Activated T-cell treated with anti-CD3 and anti-CD28 coated beads, Interleukin-2, amount 50 U/mL, for 72 hours (primary cell): ENCODE measurements at regions not wholly inside any gene's neighbourhood (a gene's known extent, or its start where the extent isn't known, plus 50 kb on each side); places are given as distances from the start of the nearest gene placed in this dataset.

Experiments
- ATAC-seq, 2 donors: fragments of 150-1000 bp; cut with Tn5 transposase; replicated peaks in 1 of 2; 2 replicates each; pipeline ENCODE4 v1.10.0; 2021; ENCODE audit warnings: moderate library complexity in 2 of 2, mild to moderate bottlenecking in 1 of 2
- DNase-seq, 2 donors: peaks; one replicate each; pipeline ENCODE4 v3.0.0; 2021 to 2022; ENCODE audit warnings: mixed read lengths in 1 of 2
- H3K27ac Mint-ChIP-seq: one replicate; pipeline ENCODE4 v1.8.0; 2022; ENCODE audit warnings: mild to moderate bottlenecking, moderate library complexity, mixed read lengths
- H3K27me3 Mint-ChIP-seq: one replicate; pipeline ENCODE4 v1.8.0; 2022; ENCODE audit warnings: low read depth, mixed read lengths
- H3K36me3 Mint-ChIP-seq, 2 donors: one replicate each; pipeline ENCODE4 v1.8.0; 2022; ENCODE audit warnings: mixed read lengths in 2 of 2, mild to moderate bottlenecking in 1 of 2; ENCODE audit not compliant: insufficient read depth in 2 of 2
- H3K4me1 Mint-ChIP-seq: one replicate; pipeline ENCODE4 v1.8.0; 2022; ENCODE audit warnings: low read depth, mixed read lengths
- H3K4me3 Mint-ChIP-seq, 2 donors: one replicate each; pipeline ENCODE4 v1.8.0; 2022; ENCODE audit warnings: mild to moderate bottlenecking in 2 of 2, mixed read lengths in 2 of 2, moderate library complexity in 2 of 2
- H3K9me3 Mint-ChIP-seq, 2 donors: one replicate each; pipeline ENCODE4 v1.8.0; 2022; ENCODE audit warnings: mixed read lengths in 2 of 2

DNA sequence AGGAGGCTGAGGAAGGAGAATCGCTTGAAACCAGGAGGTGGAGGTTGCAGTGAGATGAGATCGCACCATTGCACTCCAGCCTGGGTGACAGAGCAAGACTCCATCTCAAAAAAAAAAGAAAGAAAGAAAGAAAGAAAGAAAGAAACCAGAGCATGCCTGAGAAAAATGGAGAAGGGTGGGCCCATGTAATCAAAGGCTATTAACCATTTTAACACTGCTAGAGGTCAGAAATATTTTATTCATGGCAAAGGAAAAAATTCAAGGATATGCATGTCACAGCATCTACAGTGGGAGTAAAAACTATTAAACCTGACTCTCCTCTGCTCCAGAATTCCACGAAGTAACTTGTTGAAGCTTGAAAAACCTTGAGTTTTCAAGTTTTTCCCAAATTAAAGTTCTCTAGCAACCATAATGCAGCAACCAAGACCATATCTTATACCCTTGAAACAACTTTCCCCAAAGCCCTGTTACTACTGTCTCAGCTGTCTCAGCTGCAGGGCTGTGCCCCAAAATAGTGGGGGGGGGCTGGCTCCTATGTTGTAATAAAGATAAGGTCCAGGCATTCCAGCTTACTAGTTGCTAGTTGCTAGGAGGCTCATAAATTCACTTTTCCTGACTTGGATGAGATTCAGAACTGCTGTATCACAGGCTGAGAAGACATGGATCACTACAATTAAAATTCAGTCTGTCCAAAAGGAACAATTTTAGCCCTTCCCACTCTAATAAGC, 112.9 kb upstream of the SOD1 start:
- no peak for ATAC-seq
- H3K4me1 Mint-ChIP-seq = peaks cover 6% of the 10 kb centered on the region
- no peak overlapping the region for H3K27ac Mint-ChIP-seq
- DNase-seq = no peak
- no peaks in the 10 kb centered on the region for H3K36me3 Mint-ChIP-seq
- no peak overlapping the region for H3K4me3 Mint-ChIP-seq
- H3K9me3 Mint-ChIP-seq = no peaks in the 10 kb centered on the region
- peaks cover 3% of the 10 kb centered on the region for H3K27me3 Mint-ChIP-seq

DNA sequence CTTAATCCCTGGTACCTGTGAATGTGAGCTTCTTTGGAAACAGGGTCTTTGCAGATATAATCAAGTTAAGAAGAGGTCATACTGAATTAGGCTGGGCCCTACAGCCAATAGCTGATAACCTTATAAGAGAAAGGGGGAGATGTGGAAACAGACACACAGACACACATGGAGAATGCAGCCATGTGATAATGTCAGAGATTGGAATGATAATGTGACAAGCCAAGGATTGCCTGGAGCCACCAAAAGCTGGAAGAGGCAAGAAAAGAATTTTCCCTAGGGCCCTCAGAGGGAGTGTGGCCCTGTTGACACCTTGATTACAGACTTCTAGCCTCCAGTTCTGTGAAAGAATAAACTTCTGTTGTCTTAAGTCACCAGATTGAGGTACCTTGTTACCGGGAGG, 114.5 kb upstream of the SOD1 start:
- Mint-ChIP-seq H3K4me1 (peaks cover 6% of the 10 kb centered on the region), H3K27me3 (no peaks in the 10 kb centered on the region), H3K27ac (no peak overlapping the region), H3K9me3 (no peaks in the 10 kb centered on the region), H3K36me3 (no peaks in the 10 kb centered on the region), H3K4me3 (no peak overlapping the region)
- no peak for ATAC-seq
- DNase-seq = no peak

DNA sequence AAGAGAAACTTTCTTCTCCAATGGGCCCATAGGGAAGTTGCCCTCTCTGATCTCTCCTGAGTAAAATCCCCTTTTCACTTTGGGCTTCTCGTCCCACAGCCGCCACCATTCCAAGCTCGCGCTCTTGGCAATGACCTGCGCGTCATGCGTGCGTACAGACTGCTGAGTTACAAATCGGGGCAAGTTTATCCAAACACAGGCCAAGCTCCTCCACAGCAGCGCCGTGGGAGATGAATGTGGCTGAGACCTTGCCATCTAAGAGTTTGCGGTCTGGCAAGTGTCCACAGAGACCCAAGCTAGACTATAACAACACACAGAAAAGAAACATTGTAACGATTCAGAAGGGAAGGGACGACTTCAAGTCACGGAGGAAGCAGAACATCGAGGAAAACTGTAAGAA, 116.3 kb upstream of the SOD1 start:
- H3K4me1 Mint-ChIP-seq = no peaks in the 10 kb centered on the region
- ATAC-seq = no peak
- H3K36me3 Mint-ChIP-seq = no peaks in the 10 kb centered on the region
- DNase-seq = no peak
- no peak overlapping the region for H3K4me3 Mint-ChIP-seq
- no peak overlapping the region for H3K27ac Mint-ChIP-seq
- H3K27me3 Mint-ChIP-seq = no peaks in the 10 kb centered on the region
- H3K9me3 Mint-ChIP-seq = no peaks in the 10 kb centered on the region

DNA sequence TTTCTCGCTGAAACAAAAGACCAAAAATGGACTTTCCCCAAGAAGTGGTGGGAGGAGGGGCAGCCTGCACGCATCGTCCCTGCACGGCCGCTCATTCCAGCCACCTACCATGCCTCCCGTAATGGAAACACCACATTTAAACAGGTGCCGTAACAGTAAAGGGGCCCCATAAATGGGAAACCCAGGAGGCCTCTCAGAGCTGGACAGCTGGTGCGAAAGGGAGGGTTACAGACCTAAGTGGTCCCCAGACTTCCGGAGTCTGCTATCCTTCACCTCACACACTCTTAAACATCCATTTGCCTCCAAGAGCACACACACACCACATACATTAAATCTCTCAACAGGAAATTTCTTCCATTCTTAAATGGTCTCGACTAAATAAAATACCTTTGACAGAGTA, 120.7 kb upstream of the SOD1 start:
- no peak for DNase-seq
- no peaks in the 10 kb centered on the region for H3K4me1 Mint-ChIP-seq
- H3K36me3 Mint-ChIP-seq = no peaks in the 10 kb centered on the region
- H3K27me3 Mint-ChIP-seq = no peaks in the 10 kb centered on the region
- H3K9me3 Mint-ChIP-seq = no peaks in the 10 kb centered on the region
- no peak overlapping the region for H3K4me3 Mint-ChIP-seq
- ATAC-seq = no peak
- H3K27ac Mint-ChIP-seq = no peak overlapping the region

DNA sequence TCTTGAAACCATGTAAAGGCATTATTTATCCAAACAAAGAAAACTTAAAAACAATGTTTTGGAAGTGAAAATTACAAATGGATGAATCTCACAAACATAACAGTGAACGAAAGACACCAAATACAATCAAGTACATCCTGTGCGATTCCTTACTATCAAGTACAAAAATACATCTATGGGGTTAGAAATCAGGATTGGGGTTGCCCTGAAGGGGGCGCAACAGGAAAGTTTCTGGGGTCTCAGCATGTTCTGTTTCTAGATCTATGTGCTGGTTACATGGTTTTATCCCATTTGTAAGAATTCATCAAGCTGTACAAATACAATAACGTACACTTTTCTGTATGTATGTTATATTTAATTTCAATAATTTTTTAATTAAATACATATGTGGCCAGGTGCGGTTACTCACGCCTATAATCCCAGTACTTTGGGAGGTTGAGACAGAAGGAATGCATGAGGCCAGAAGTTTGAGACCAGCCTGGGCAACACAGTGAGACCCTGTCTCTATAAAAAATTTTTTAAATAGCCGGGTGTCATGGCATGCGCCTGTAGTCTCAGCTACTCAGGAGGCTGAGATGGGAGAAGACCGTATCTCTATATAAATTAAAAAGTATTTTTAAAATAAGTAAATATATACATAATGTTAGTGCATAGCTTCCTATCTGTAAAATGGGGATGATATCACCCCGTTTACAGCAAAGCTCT, 121.5 kb upstream of the SOD1 start:
- Mint-ChIP-seq H3K4me1 (no peaks in the 10 kb centered on the region), H3K9me3 (no peaks in the 10 kb centered on the region), H3K27ac (no peak overlapping the region), H3K36me3 (no peaks in the 10 kb centered on the region), H3K4me3 (no peak overlapping the region), H3K27me3 (no peaks in the 10 kb centered on the region)
- no peak for ATAC-seq
- DNase-seq = peak in 1 of 2 donors; percentile 30

DNA sequence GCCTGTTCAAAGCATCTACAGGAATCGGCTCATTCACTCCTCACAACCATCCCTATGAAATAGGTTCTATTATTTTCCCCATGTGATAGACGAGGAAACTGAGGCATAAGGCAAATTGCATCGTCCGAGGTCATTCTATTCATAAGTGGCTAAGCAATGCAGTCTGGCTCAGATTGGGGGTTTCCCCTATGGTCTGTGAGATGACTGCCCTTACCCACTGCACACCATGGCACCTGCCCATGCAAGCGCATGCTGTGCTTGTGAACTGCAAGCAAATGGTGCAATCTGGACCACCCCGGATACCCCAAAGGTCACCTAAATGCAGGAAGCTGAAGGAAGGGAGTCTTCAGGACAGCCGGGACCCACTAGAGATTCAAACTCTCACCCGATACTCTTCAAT, 123.4 kb upstream of the SOD1 start:
- Mint-ChIP-seq H3K9me3 (no peaks in the 10 kb centered on the region), H3K4me3 (no peak overlapping the region)
- no peak for ATAC-seq

DNA sequence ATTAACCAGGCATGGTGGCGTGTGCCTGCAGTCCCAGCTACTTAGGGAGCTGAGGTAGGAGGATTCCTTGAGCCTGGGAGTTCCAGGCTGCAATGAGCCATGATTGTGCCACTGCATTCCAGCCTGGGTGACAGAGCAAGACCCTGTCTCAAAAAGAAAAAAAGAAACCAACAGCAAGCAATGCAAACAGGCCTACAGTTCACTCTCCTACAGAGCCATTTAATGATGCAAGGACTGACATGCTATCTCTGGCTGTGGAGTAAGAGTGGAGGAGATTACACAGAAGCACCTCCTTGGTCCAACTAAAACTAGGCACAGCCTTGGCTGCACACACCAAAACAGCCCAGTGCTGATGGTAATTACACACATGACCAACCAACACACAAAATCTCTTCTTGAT, 127.5 kb upstream of the SOD1 start:
- no peaks in the 10 kb centered on the region for H3K27me3 Mint-ChIP-seq
- H3K36me3 Mint-ChIP-seq = no peaks in the 10 kb centered on the region
- H3K4me3 Mint-ChIP-seq = no peak overlapping the region
- H3K4me1 Mint-ChIP-seq = peaks cover 16% of the 10 kb centered on the region
- H3K27ac Mint-ChIP-seq = no peak overlapping the region
- no peak for ATAC-seq
- no peaks in the 10 kb centered on the region for H3K9me3 Mint-ChIP-seq
- DNase-seq = no peak

More for the DNA sequence above, 123.4 kb upstream of the SOD1 start:
- Mint-ChIP-seq H3K4me1 (no peaks in the 10 kb centered on the region), H3K27me3 (no peaks in the 10 kb centered on the region), H3K27ac (no peak overlapping the region), H3K36me3 (no peaks in the 10 kb centered on the region)
- DNase-seq = no peak

DNA sequence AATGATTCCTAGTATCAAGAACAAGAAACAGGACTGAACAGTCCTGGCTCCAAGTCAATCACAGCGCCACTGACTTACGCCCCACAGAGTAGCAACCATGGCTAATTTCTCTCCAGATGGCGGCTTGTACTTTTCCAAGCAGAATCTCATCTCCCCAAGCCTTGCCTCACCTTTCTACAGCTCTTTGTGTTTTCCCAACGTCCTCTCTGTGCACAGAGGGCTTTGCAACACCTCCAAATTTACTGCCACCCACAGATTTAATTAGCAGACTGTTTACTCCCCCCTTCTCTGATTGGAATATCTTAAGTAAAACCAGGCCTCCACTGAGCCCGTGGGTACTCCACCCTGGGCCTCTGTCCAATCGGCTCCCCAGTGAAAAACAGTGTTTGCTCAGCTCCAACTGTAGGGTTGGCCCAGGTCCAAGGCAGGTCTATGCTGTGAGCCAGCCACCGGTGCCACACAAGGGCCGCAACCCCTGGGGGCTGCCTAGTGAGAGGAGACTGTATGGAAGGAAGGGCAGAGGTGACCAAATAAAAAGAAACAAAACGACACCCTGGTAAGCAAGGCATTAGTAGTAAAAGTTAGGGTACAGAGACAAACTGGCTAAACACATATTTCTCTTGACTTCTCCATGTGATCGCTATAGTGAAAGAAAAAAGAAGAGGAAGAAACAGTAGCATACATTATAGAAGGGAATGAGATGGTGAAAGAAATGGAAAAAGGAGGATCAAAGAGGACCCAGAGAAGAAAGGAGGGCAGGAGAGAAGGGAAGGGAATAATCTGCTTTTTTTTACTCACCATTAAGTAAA, 128.4 kb upstream of the SOD1 start:
- Mint-ChIP-seq H3K4me3 (no peak overlapping the region), H3K27me3 (no peaks in the 10 kb centered on the region), H3K4me1 (peaks cover 20% of the 10 kb centered on the region), H3K27ac (no peak overlapping the region), H3K9me3 (no peaks in the 10 kb centered on the region), H3K36me3 (no peaks in the 10 kb centered on the region)
- DNase-seq (no peak), ATAC-seq (no peak)

DNA sequence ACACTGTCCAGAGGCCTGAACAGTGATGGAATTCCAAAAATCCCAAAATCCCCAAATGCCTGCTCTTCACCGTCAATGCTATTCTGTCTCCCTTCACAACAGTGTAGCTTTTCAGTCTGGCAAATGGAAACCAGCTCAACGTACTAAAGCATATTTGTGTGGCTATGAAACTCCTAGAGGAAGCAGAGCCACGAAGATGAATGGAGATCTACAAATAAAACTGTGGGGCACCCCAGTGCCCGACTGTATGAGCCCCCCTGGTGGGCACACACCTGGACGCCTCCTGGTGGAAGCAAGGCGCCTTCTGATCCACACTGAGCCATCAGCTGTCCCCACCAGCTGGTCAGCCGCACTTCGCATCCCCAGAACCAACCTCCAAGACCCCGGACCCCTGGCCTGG, 129.1 kb upstream of the SOD1 start:
- Mint-ChIP-seq H3K9me3 (no peaks in the 10 kb centered on the region), H3K4me1 (peaks cover 23% of the 10 kb centered on the region), H3K27me3 (no peaks in the 10 kb centered on the region), H3K36me3 (no peaks in the 10 kb centered on the region), H3K4me3 (no peak overlapping the region), H3K27ac (no peak overlapping the region)
- ATAC-seq (no peak), DNase-seq (no peak)

DNA sequence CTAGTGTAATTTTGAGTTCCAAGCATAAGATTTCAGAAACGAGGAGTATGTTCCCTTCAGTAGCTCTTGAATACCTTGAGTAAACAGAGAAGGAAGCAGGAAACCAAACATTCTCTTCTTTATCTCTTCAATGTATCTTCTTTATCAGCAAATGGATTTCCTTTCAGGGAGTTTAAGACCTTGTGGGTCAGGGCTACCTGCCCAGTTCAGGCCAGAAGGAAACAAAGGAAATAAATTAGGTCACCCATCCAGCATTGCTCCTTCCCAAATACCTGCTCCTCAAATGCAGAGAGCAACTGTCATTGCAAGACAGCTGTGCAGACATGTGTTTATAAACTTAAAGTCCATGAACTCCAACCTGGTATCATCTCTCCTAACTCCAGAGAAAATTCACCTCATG, 130.1 kb upstream of the SOD1 start:
- H3K27me3 Mint-ChIP-seq = no peaks in the 10 kb centered on the region
- H3K27ac Mint-ChIP-seq = no peak overlapping the region
- ATAC-seq = no peak
- no peak for DNase-seq
- H3K36me3 Mint-ChIP-seq = no peaks in the 10 kb centered on the region
- no peaks in the 10 kb centered on the region for H3K9me3 Mint-ChIP-seq
- H3K4me1 Mint-ChIP-seq = peaks cover 23% of the 10 kb centered on the region
- no peak overlapping the region for H3K4me3 Mint-ChIP-seq

DNA sequence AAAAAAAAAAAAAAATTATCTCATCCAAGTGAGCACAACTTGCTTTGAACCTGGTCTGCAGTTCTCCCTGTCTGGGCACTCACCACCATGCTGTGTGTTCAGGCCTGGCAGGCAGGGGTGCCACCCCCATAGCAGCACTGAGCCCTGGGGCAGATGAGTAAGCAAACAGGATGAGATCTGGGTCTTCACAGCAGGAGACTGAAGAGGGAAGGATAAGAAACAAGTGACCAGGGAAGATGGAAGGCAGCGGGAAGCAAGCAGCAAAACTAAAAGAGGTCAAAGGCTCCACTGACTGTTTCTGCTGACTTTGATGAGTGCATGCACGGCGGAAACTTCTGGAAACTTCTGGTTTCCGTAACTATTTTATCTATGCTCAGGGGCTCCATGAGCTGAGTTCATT, 133.5 kb upstream of the SOD1 start:
- ATAC-seq = no peak
- no peak overlapping the region for H3K27ac Mint-ChIP-seq

DNA sequence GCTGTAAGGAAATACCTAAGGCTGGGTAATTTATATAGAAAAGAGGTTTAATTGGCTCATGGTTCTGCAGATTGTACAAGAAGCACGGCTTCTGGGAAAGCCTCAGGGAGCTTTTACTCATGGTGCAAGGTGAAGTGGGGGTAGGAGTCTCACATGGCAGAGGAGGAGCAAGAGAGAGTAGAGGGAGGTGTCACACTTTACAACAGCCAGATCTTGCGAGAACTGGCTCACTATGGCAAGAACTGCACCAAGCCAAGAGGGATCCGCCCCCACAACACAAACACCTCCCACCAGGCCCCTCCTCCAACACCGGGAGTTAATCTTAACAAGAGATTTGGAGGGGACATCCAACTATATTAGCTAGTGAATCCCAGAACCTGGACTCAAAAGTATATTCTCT, 135.4 kb upstream of the SOD1 start:
- Mint-ChIP-seq H3K4me3 (no peak overlapping the region), H3K9me3 (no peaks in the 10 kb centered on the region), H3K27ac (no peak overlapping the region), H3K27me3 (no peaks in the 10 kb centered on the region), H3K36me3 (no peaks in the 10 kb centered on the region), H3K4me1 (peaks cover 18% of the 10 kb centered on the region)
- no peak for DNase-seq
- no peak for ATAC-seq

More for the DNA sequence above, 133.5 kb upstream of the SOD1 start:
- Mint-ChIP-seq H3K9me3 (no peaks in the 10 kb centered on the region), H3K36me3 (no peaks in the 10 kb centered on the region), H3K27me3 (no peaks in the 10 kb centered on the region), H3K4me3 (no peak overlapping the region), H3K4me1 (peaks cover 23% of the 10 kb centered on the region)
- no peak for DNase-seq

DNA sequence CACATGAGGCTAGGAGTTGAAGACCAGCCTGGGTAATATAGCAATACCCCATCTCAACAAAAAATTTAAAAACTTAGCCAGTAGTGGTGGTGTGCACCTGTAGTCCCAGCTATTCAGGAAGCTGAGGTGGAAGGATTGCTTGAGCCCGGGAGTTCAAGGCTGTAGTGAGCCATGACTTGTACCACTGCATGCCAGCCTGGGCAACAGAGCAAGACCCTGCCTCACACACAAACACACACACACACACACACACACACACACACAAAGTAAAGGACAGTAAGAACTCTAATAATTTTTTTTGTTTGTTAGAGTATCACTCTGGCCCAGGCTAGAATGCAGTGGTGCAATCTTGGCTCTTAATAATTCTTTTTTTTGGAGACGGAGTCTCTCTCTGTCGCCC, 138.0 kb upstream of the SOD1 start:
- no peaks in the 10 kb centered on the region for H3K36me3 Mint-ChIP-seq
- ATAC-seq = no peak
- peaks cover 10% of the 10 kb centered on the region for H3K4me1 Mint-ChIP-seq
- no peak overlapping the region for H3K27ac Mint-ChIP-seq
- H3K9me3 Mint-ChIP-seq = no peaks in the 10 kb centered on the region
- H3K4me3 Mint-ChIP-seq = no peak overlapping the region
- DNase-seq = no peak
- no peaks in the 10 kb centered on the region for H3K27me3 Mint-ChIP-seq
